ENCODE measurements at regions not wholly inside any gene's neighbourhood (a gene's known extent, or its start where the extent isn't known, plus 50 kb on each side); places are given as distances from the start of the nearest gene placed in this dataset.

- no peaks in the 10 kb centered on the region for H3K27me3 ChIP-seq (replicated peaks in 1 of 2; ENCODE audit: control insufficient read depth in 2 of 2, insufficient read depth in 2 of 2, low read length in 1 of 2)
- CTCF ChIA-PET = interaction anchor here (1.9 kb wide), 1 partner anchor 11 kb away, joined by 6 read pairs; no protein-coding TSS in a partner anchor
- no peak overlapping the region for H3K9ac ChIP-seq (ENCODE audit: control insufficient read depth, insufficient read depth, low read length)
- intact Hi-C loops (cut with micrococcal nuclease; ENCODE audit: unreplicated experiment) (no loop called here), in situ Hi-C loops (cut with MboI) (no loop called here)
- H3K4me2 ChIP-seq (ENCODE audit: control insufficient read depth, insufficient read depth) = no peak overlapping the region
- no TSS peak for BruUV-seq (replicated peaks)
- no peaks in the 10 kb centered on the region for H4K20me1 ChIP-seq (ENCODE audit: control insufficient read depth, insufficient read depth)
- no peaks in the 10 kb centered on the region for H3K4me1 ChIP-seq (ENCODE audit: control insufficient read depth, insufficient read depth, low read length)
- no peak for FAIRE-seq
- no peak overlapping the region for H3K27ac ChIP-seq (ENCODE audit: control insufficient read depth, insufficient read depth)
- RAD21 ChIA-PET (ENCODE audit: unreplicated experiment) = no interaction called here
- POLR2A ChIA-PET = interaction anchor here (0.6 kb wide), 1 partner anchor 36 kb away, joined by 3 read pairs; no protein-coding TSS in a partner anchor
- WGBS (ENCODE audit: insufficient coverage, insufficient replicate concordance, low lambda C conversion rate, missing lambda C conversion rate) = 0% methylated on average over 1 of the region's 1 CpG
- no peaks in the 10 kb centered on the region for H3K79me2 ChIP-seq (ENCODE audit: control insufficient read depth, insufficient read depth, low read length)
- SMC1A ChIA-PET (ENCODE audit: uncharacterized antibody, unreplicated experiment) = no interaction called here
- H3K36me3 ChIP-seq (ENCODE audit: control insufficient read depth in 2 of 2, insufficient read depth in 2 of 2, low read length in 1 of 2) = no peaks in the 10 kb centered on the region
- ATAC-seq = peak; percentile 39; the same call in 2 of the 3 replicates
- no peak overlapping the region for H3K4me3 ChIP-seq
- peak; percentile 12 for DNase-seq (ENCODE audit: low read depth, low spot score)
- no peaks in the 10 kb centered on the region for H3K9me3 ChIP-seq (replicated peaks; ENCODE audit: control insufficient read depth, insufficient read depth, low read length)
- no peak overlapping the region; the same call in 1 of the 2 replicates for H2AFZ ChIP-seq (ENCODE audit: control insufficient read depth, low read depth, low read length)
- no peak for TF ChIP-seq RB1 (IDR thresholded peaks at IDR 0.05; ENCODE audit: borderline replicate concordance)
- TF ChIP-seq HDAC2 (IDR thresholded peaks at IDR 0.05) = no peak
- TF ChIP-seq FOXM1 (IDR thresholded peaks at IDR 0.05; ENCODE audit: low read depth, low read length) = no peak
- TF ChIP-seq TCF3 (IDR thresholded peaks at IDR 0.05; ENCODE audit: borderline replicate concordance, insufficient read depth, low read depth, low read length) = no peak
- TF ChIP-seq ZNF384 (IDR thresholded peaks at IDR 0.05; ENCODE audit: borderline replicate concordance, low read depth, low read length) = no peak
- TF ChIP-seq, protein P1, sequence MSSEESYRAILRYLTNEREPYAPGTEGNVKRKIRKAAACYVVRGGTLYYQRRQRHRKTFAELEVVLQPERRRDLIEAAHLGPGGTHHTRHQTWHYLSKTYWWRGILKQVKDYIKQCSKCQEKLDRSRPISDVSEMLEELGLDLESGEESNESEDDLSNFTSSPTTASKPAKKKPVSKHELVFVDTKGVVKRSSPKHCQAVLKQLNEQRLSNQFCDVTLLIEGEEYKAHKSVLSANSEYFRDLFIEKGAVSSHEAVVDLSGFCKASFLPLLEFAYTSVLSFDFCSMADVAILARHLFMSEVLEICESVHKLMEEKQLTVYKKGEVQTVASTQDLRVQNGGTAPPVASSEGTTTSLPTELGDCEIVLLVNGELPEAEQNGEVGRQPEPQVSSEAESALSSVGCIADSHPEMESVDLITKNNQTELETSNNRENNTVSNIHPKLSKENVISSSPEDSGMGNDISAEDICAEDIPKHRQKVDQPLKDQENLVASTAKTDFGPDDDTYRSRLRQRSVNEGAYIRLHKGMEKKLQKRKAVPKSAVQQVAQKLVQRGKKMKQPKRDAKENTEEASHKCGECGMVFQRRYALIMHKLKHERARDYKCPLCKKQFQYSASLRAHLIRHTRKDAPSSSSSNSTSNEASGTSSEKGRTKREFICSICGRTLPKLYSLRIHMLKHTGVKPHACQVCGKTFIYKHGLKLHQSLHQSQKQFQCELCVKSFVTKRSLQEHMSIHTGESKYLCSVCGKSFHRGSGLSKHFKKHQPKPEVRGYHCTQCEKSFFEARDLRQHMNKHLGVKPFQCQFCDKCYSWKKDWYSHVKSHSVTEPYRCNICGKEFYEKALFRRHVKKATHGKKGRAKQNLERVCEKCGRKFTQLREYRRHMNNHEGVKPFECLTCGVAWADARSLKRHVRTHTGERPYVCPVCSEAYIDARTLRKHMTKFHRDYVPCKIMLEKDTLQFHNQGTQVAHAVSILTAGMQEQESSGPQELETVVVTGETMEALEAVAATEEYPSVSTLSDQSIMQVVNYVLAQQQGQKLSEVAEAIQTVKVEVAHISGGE (CRISPR knock-in tag; IDR thresholded peaks at IDR 0.05) = no peak
- TF ChIP-seq BRCA1 (IDR thresholded peaks at IDR 0.05; ENCODE audit: low read depth, low read length) = no peak
- TF ChIP-seq WRNIP1 (IDR thresholded peaks at IDR 0.05; ENCODE audit: borderline replicate concordance, low read depth, low read length) = no peak
- TF ChIP-seq, protein P2, sequence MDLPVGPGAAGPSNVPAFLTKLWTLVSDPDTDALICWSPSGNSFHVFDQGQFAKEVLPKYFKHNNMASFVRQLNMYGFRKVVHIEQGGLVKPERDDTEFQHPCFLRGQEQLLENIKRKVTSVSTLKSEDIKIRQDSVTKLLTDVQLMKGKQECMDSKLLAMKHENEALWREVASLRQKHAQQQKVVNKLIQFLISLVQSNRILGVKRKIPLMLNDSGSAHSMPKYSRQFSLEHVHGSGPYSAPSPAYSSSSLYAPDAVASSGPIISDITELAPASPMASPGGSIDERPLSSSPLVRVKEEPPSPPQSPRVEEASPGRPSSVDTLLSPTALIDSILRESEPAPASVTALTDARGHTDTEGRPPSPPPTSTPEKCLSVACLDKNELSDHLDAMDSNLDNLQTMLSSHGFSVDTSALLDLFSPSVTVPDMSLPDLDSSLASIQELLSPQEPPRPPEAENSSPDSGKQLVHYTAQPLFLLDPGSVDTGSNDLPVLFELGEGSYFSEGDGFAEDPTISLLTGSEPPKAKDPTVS (IDR thresholded peaks at IDR 0.05; ENCODE audit: low read depth, low read length) = no peak
- TF ChIP-seq SIN3A (IDR thresholded peaks at IDR 0.05; ENCODE audit: low read depth, low read length) = no peak
- no peak for TF ChIP-seq CUX1 (IDR thresholded peaks at IDR 0.05; ENCODE audit: insufficient replicate concordance, low read depth, low read length)
- TF ChIP-seq ZBED1 (IDR thresholded peaks at IDR 0.05; ENCODE audit: borderline replicate concordance) = no peak
- TF ChIP-seq, protein P3, sequence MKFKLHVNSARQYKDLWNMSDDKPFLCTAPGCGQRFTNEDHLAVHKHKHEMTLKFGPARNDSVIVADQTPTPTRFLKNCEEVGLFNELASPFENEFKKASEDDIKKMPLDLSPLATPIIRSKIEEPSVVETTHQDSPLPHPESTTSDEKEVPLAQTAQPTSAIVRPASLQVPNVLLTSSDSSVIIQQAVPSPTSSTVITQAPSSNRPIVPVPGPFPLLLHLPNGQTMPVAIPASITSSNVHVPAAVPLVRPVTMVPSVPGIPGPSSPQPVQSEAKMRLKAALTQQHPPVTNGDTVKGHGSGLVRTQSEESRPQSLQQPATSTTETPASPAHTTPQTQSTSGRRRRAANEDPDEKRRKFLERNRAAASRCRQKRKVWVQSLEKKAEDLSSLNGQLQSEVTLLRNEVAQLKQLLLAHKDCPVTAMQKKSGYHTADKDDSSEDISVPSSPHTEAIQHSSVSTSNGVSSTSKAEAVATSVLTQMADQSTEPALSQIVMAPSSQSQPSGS (IDR thresholded peaks at IDR 0.05; ENCODE audit: low read length) = no peak
- no peak for TF ChIP-seq NRF1 (conservative IDR thresholded peaks at IDR 0.05; ENCODE audit: low read depth, low read length)
Measured at GRCh38 chr1:83626603-83627002, 372.3 kb downstream of the TTLL7 start.
